ENCODE measurements at regions not wholly inside any gene's neighbourhood (a gene's known extent, or its start where the extent isn't known, plus 50 kb on each side); places are given as distances from the start of the nearest gene placed in this dataset.
"Not testable (repeated sequence)": the region's sequence is repeated elsewhere in the genome, so short reads cannot be mapped to it uniquely, and the experiment has no call there.

DNA sequence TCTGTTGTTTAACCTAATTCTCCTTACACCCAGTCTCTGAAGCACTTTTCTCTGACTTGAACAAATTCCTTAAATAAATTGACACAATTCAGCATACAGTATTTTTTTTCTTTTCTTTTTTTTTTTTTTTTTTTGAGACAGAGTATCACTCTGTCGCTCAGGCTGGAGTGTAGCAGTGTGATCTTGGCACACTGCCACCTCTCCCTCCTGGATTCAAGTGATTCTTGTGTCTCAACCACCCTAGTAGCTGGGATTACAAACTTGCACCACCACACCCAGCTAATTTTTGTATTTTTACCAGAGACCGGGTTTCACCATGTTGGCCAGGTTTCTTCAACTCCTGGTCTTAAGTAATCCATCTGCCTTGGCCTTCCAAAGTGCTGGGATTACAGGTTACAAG, 1498.1 kb upstream of the PCDH10 start:
- DNase-seq (ENCODE audit: low spot score): no peak

DNA sequence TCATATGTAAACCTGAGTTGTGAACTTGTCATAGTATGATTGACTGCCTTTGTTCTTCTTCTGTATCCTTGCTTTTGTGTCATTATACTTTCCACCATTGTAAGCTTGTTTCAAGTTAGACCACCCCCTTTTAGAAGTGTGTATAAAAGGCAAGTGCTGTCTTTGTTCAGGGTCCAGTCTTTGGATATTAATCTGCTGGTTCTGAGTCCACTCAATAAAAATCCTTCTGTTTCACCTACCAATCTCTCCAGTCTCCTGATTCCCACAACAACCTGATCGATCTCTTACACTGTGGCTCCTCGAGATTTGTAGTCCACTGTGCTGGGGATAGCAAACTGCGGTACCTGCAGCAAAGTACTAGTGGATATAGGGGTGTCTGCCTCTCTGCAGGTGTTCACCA, 1465.8 kb upstream of the PCDH10 start:
- not testable (repeated sequence) for DNase-seq (ENCODE audit: low spot score)

DNA sequence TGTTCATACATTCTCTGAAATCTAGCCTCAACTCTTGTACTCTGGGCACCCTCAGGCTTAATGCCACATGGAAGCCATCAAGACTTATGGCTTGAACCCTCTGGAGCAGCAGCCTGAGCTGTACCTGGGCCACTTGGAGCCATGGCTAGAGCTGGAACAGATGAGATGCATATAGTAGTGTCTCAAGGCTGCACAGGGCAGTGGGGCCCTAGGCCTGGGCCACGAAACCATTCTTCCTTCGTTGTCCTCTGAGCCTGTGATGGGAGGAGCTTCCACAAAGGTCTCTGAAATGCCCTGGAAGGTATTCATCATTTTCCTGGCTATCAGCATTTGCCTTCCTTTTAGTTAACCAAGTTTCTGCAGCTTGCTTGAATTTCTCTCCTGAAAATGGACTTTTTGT, 1427.2 kb upstream of the PCDH10 start:
- DNase-seq (ENCODE audit: low spot score): no peak

DNA sequence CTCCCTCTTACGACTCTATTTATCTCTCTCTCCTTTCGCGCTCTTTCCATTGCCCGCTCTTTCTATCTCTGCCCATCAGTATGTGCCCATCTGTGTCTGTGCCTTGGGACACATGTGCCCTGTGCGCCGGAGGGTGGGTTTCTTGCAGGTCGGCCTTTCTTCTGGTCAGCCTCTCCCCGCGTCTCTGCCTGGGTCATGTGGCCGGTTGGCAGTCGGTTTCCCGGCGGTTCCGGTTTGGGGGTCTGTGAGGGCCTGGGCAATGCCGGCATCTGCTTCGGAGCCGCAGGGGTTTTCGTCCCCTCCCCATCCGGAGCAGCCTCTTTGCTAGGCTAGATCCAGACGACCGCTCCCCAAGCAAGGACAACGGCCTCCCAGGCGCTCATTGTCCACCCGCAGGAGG, 1426.0 kb upstream of the PCDH10 start:
- DNase-seq (ENCODE audit: low spot score): not testable (repeated sequence)

DNA sequence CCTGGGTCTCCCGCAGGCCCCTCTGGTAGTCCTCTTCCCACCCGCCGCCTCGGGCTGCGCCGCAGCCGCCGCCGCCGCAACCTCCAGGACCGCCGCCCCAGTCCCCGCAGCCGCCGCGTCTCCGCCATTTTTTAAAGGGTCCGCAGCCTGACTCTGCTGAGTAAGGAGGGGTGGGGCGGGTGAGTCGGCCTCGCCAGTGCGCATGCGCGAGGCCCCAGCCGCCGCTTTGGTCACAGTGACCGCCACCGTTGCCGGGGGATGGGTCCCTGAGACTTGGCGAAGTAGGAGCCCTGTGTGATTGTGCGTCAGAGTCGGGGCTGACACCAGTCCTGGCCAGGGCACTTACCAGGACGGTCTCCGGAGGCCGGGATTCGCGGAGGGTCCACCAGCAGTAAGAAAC, 1424.2 kb upstream of the PCDH10 start:
- DNase-seq (ENCODE audit: low spot score): not testable (repeated sequence)

DNA sequence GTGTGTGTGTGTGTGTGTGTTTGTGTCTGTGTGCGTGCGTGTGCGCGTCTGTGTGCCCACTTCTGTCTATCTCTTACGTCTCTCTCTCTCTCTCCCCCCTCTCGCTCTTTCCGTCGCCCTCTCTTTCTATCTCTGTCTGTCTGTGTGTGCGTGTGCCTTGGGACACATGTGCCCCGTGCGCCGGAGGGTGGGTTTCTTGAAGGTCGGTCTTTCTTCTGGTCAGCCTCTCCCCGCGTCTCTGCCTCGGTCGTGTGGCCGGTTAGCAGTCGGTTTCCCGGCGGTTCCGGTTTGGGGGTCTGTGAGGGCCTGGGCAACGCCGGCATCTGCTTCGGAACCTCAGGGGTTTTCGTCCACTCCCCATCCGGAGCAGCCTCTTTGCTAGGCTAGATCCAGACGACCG, 1423.6 kb upstream of the PCDH10 start:
- not testable (repeated sequence) for DNase-seq (ENCODE audit: low spot score)

DNA sequence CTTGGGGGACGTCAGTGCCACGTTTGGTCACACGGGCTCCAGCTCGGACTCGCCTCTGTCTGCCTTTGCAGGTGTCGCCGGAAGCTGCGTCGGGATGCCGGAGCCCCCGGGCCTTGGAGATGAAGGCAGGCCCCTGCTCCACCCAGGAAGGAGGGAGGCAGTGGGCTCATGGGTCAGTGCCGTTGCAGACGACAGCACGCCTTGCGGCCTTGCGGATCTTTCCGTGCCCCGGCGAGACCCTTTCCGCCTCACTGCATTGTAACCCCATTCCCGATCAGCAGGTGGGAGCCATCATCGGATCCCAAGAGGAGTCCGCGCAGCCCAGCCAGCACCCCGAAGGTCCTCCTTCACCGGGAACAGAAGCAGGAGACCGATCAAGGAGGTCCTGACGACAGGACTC, 1422.2 kb upstream of the PCDH10 start:
- not testable (repeated sequence) for DNase-seq (ENCODE audit: low spot score)

DNA sequence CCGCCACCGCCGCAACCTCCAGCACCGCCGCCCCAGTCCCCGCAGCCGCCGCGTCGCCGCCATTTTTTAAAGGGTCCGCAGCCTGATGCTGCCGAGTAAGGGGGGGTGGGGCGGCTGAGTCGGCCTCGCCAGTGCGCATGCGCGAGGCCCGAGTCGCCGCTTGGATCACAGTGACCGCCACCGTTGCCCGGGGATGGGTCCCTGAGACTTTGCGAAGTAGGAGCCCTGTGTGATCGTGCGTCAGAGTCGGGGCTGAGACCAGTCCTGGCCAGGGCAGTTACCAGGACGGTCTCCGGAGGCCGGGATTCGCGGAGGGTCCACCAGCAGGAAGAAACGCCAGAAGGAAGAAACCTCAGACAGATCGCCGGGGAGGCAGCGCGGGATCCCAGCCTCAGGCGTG, 1421.7 kb upstream of the PCDH10 start:
- not testable (repeated sequence) for DNase-seq (ENCODE audit: low spot score)

DNA sequence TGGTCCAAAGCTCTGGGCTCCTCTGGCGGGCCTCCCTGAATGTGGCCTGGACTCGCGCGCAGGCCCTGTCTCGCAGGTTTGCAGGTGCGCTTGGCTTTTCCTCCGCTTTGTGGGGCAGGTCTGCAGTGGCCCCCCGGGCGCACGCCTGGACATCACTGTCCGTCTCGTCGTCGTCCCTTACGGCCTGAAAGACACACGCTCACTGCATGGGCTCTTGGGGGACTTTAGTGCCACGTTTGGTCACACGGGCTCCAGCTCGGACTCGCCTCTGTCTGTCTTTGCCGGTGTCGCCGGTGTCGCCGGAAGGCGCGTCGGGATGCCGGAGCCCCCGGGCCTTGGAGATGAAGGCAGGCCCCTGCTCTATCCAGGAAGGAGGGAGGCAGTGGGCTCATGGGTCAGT, 1419.9 kb upstream of the PCDH10 start:
- DNase-seq (ENCODE audit: low spot score): not testable (repeated sequence)

DNA sequence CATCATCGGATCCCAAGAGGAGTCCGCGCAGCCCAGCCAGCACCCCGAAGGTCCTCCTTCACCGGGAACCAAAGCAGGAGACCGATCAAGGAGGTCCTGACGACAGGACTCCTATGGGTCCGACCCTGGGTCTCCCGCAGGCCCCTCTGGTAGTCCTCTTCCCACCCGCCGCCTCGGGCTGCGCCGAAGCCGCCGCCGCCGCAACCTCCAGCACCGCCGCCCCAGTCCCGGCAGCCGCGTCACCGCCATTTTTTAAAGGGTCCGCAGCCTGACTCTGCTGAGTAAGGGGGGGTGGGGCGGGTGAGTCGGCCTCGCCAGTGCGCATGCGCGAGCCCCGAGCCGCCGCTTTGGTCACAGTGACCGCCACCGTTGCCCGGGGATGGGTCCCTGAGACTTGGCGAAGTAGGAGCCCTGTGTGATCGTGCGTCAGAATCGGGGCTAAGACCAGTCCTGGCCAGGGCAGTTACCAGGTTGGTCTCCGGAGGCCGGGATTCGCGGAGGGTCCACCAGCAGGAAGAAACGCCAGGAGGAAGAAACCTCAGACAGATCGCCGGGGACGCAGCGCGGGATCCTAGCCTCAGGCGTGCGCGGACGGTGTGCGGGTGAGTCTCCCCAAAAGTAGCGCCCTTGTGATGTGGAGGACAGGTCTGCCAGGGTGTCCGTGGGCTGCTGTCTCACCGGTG, 1419.2 kb upstream of the PCDH10 start:
- DNase-seq (ENCODE audit: low spot score): not testable (repeated sequence)

DNA sequence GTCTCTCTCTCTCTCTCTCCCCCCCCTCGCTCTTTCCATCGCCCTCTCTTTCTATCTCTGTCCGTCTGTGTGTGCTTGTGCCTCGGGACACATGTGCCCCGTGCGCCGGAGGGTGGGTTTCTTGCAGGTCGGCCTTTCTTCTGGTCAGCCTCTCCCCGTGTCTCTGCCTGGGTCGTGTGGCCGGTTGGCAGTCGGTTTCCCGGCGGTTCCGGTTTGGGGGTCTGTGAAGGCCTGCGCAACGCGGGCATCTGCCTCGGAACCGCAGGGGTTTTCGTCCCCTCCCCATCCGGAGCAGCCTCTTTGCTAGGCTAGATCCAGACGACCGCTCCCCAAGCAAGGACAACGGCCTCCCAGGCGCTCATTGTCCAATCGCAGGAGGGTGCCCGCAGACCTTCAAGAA, 1418.5 kb upstream of the PCDH10 start:
- not testable (repeated sequence) for DNase-seq (ENCODE audit: low spot score)

DNA sequence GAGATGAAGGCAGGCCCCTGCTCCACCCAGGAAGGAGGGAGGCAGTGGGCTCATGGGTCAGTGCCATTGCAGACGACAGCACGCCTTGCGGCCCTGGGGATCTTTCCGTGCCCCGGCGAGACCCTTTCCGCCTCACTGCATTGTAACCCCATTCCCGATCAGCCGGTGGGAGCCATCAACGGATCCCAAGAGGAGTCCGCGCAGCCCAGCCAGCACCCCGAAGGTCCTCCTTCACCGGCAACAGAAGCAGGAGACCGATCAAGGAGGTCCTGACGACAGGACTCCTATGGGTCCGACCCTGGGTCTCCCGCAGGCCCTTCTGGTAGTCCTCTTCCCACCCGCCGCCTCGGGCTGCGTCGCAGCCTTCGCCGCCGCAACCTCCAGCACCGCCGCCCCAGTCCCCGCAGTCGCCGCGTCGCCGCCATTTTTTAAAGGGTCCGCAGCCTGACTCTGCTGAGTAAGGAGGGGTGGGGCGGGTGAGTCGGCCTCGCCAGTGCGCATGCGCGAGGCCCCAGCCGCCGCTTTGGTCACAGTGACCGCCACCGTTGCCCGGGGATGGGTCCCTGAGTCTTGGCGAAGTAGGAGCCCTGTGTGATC, 1417.0 kb upstream of the PCDH10 start:
- DNase-seq (ENCODE audit: low spot score): not testable (repeated sequence)

DNA sequence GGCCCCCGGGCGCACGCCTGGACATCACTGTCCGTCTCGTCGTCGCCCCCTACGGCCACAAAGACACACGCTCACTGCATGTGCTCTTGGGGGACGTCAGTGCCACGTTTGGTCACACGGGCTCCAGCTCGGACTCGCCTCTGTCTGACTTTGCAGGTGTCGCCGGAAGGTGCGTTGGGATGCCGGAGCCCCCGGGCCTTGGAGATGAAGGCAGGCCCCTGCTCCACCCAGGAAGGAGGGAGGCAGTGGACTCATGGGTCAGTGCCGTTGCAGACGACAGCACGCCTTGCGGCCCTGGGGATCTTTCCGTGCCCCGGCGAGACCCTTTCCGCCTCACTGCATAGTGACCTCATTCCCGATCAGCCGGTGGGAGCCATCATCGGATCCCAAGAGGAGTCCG, 1414.8 kb upstream of the PCDH10 start:
- not testable (repeated sequence) for DNase-seq (ENCODE audit: low spot score)

DNA sequence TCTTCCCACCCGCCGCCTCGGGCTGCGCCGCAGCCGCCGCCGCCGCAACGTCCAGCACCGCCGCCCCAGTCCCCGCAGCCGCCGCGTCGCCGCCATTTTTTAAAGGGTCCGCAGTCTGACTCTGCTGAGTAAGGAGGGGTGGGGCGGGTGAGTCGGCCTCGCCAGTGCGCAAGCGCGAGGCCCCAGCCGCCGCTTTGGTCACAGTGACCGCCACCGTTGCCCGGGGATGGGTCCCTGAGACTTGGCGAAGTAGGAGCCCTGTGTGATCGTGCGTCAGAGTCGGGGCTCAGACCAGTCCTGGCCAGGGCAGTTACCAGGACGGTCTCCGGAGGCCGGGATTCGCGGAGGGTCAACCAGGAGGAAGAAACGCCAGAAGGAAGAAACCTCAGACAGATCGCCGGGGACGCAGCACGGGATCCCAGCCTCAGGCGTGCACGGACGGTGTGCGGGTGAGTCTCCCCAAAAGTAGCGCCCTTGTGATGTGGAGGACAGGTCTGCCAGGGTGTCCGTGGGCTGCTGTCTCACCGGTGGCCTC, 1414.2 kb upstream of the PCDH10 start:
- DNase-seq (ENCODE audit: low spot score): not testable (repeated sequence)

DNA sequence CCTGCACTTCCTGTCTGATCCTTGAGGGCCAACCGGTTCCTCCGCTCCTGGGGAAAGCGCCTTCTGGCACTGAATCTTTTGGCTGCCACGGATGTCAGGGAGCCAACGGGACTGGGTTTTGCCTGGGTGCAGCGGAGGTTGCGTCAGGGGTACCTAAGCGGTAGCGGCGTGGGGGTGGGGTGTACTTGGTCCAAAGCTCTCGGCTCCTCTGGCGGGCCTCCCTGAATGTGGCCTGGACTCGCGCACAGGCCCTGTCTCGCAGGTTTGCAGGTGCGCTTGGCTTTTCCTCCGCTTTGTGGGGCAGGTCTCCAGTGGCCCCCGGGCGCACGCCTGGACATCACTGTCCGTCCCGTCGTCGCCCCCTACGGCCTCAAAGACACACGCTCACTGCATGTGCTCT, 1410.1 kb upstream of the PCDH10 start:
- not testable (repeated sequence) for DNase-seq (ENCODE audit: low spot score)

DNA sequence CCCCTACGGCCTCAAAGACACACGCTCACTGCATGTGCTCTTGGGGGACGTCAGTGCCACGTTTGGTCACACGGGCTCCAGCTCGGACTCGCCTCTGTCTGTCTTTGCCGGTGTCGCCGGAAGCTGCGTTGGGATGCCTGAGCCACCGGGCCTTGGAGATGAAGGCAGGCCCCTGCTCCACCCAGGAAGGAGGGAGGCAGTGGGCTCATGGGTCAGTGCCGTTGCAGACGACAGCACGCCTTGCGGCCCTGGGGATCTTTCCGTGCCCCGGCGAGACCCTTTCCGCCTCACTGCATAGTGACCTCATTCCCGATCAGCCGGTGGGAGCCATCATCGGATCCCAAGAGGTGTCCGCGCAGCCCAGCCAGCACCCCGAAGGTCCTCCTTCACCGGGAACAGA, 1407.3 kb upstream of the PCDH10 start:
- DNase-seq (ENCODE audit: low spot score): not testable (repeated sequence)

DNA sequence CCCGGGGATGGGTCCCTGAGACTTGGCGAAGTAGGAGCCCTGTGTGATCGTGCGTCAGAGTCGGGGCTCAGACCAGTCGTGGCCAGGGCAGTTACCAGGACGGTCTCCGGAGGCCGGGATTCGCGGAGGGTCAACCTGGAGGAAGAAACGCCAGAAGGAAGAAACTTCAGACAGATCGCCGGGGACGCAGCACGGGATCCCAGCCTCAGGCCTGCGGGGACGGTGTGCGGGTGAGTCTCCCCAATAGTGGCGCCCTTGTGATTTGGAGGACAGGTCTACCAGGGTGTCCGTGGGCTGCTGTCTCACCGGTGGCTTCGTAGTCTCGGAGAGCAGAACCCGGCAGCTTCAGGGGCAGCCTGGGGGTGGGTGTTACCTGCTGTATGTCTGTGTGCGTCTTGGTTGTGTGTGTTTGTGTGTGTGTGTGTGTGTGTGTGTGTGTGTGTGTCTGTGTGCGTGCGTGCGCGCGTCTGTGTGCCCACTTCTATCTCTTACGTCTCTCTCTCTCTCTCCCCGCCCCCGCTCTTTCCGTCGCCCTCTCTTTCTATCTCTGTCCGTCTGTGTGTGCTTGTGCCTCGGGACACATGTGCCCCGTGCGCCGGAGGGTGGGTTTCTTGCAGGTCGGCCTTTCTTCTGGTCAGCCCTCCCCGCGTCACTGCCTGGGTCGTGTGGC, 1406.4 kb upstream of the PCDH10 start:
- DNase-seq (ENCODE audit: low spot score): not testable (repeated sequence)

DNA sequence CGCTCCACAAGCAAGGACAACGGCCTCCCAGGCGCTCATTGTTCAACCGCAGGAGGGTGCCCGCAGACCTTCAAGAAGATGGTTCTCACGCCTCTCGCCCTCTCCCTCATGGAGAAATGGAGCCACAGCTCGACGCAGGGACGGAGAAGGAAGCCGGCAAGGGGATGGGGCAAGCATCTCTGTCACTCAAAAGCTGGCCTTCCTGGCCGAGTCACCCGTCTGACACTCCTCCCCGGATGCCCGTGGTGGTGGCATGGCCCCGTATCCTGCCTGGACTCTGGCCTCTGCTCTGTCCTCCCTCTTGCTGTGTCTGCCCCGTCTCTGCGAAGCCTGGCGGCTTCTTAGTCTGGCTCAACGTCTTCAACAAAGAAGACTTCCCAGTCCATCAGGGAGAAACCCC, 1405.7 kb upstream of the PCDH10 start:
- DNase-seq (ENCODE audit: low spot score): not testable (repeated sequence)

DNA sequence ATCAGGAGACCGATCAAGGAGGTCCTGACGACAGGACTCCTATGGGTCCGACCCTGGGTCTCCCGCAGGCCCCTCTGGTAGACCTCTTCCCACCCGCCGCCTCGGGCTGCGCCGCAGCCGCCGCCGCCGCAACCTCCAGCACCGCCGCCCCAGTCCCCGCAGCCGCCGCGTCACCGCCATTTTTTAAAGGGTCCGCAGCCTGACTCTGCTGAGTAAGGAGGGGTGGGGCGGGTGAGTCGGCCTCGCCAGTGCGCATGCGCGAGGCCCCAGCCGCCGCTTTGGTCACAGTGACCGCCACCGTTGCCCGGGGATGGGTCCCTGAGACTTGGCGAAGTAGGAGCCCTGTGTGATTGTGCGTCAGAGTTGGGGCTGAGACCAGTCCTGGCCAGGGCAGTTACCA, 1401.9 kb upstream of the PCDH10 start:
- not testable (repeated sequence) for DNase-seq (ENCODE audit: low spot score)

DNA sequence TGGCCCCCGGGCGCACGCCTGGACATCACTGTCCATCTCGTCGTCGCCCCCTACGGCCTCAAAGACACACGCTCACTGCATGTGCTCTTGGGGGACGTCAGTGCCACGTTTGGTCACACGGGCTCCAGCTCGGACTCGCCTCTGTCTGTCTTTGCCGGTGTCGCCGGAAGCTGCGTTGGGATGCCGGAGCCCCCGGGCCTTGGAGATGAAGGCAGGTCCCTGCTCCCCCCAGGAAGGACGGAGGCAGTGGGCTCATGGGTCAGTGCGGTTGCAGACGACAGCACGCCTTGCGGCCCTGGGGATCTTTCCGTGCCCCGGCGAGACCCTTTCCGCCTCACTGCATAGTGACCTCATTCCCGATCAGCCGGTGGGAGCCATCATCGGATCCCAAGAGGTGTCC, 1399.9 kb upstream of the PCDH10 start:
- not testable (repeated sequence) for DNase-seq (ENCODE audit: low spot score)

DNA sequence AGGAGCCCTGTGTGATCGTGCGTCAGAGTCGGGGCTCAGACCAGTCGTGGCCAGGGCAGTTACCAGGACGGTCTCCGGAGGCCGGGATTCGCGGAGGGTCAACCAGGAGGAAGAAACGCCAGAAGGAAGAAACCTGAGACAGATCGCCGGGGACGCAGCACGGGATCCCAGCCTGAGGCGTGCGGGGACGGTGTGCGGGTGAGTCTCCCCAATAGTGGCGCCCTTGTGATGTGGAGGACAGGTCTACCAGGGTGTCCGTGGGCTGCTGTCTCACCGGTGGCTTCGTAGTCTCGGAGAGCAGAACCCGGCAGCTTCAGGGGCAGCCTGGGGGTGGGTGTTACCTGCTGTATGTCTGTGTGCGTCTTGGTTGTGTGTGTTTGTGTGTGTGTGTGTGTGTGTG, 1399.1 kb upstream of the PCDH10 start:
- DNase-seq (ENCODE audit: low spot score): not testable (repeated sequence)

DNA sequence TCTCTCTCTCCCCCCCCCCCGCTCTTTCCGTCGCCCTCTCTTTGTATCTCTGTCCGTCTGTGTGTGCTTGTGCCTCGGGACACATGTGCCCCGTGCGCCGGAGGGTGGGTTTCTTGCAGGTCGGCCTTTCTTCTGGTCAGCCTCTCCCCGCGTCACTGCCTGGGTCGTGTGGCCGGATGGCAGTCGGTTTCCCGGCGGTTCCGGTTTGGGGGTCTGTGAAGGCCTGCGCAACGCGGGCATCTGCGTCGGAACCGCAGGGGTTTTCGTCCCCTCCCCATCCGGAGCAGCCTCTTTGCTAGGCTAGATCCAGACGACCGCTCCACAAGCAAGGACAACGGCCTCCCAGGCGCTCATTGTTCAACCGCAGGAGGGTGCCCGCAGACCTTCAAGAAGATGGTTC, 1398.6 kb upstream of the PCDH10 start:
- DNase-seq (ENCODE audit: low spot score): not testable (repeated sequence)

DNA sequence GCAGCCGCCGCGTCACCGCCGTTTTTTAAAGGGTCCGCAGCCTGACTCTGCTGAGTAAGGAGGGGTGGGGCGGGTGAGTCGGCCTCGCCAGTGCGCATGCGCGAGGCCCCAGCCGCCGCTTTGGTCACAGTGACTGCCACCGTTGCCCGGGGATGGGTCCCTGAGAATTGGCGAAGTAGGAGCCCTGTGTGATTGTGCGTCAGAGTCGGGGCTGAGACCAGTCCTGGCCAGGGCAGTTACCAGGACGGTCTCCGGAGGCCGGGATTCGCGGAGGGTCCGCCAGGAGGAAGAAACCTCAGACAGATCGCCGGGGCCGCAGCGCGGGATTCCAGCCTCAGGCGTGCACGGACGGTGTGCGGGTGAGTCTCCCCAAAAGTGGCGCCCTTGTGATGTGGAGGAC, 1386.9 kb upstream of the PCDH10 start:
- not testable (repeated sequence) for DNase-seq (ENCODE audit: low spot score)

Data from iPS-NIHi11 (cell line).